Dermis microvascular lymphatic vessel endothelial cell (primary cell): ENCODE measurements at regions not wholly inside any gene's neighbourhood (a gene's known extent, or its start where the extent isn't known, plus 50 kb on each side); places are given as distances from the start of the nearest gene placed in this dataset.
"Not testable (repeated sequence)": the region's sequence is repeated elsewhere in the genome, so short reads cannot be mapped to it uniquely, and the experiment has no call there.

Source experiments
- DNase-seq, 2 donors: peaks; one replicate each; pipeline versions ENCODE4 v3.0.0 to v3.0.0-alpha.2; 2010; ENCODE audit warnings: low read depth in 2 of 2

DNA sequence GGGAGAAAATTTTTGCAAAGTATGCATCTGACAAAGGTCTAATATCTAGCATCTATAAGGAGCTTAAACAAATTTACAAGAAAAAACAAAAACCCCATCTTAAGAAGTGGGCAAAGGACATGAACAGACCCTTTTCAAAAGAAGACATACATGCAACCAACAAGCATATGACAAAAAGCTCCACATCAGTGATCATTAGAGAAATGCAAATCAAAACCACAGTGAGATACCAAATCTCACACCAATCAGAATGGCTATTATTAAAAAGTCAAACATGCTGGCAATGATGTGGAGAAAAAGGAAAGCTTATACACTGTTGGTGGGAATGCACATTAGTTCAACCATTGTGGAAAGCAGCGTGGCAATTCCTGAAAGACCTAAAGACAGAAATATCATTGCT, 1645.2 kb upstream of the B3GALT2 start:
- not testable (repeated sequence) for DNase-seq

DNA sequence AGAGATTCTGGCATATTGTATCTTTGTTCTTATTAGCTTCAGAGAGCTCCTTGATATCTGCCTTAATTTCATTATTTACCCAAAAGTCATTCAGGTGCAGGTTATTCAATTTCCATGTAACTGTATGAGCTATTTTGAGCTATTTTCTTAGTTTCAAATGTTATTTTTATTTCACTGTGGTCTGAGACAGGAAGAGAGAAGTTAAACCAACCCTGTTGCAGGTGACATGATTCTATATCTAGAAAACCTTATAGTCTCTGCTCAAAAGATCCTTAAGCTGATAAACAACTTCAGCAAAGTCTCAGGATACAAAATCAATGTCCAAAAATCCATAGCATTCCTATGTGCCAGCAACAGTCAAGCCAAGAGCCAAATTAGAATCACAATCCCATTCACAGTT, 1644.0 kb upstream of the B3GALT2 start:
- no peak for DNase-seq

DNA sequence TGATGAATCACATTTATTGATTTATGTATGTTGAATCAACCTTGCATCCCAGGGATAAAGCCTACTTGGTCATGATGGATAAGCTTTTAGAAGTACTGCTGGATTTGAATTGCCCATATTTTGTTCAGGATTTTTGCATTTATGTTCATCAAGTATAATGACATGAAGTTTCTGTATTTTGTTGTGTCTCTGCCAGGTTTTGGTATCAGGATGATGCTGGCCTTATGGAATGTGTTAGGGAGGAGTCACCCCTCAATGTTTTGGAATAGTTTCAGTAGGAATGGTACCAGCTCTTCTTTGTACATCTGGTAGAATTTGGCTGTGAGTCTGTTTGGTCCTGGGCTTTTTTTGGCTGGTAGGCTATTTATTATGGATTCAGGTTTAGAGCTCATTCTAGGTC, 1643.1 kb upstream of the B3GALT2 start:
- no peak for DNase-seq

DNA sequence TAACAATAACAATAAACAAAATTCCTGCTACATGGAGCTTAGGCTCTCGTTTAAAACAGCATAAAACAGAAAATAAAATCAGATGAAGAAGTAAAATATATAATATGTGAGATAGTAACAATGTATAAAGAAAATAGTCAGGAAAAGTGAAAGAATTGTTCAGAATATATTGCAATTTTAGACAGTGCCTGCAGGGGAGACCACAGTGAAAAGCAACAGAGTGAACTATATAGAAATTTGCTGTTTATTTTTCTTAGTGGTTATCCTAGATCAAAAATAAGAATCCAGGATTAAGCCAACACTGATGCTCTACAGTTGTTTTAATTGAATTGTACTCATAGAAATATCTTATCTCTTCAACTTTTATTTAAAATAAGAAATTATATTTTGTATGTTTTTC, 1639.0 kb upstream of the B3GALT2 start:
- DNase-seq = no peak

DNA sequence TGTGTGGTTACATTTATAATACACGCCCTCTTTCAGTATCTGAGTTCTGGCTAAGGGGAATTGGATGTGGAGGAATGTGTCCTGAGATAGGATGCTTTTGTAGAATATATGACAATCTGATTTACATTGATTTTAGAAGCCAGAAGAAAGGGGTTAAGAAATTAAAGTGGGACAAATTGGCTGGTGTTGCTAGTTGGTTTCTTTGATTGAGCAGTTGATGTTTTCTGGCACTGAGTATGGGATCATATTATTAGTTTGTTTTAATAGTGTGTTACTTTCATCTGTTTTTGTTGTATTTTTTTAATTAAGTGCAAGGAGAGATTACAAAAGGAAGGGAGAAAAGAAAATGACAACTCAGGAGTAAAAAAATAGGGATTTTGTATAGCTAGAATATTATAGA, 1634.7 kb upstream of the B3GALT2 start:
- no peak for DNase-seq

DNA sequence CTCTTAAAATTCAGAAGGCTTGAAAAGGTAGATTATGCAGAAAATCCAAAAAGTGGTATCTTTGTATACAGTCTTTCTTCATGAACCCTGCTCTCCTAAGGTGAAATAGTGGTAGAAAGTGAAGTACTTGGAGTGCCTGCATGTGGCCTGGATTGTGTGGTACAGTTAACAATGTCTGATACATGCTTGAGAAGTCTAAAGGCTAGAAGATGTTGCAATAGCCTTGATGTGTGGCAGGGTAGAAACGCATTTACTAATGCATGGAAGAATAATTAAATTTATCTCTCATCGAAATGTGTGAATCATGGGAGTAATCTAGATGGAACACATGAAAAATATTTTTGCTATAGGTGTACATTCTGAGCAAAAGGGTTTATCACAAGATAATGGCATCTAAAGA, 1632.3 kb upstream of the B3GALT2 start:
- no peak for DNase-seq

DNA sequence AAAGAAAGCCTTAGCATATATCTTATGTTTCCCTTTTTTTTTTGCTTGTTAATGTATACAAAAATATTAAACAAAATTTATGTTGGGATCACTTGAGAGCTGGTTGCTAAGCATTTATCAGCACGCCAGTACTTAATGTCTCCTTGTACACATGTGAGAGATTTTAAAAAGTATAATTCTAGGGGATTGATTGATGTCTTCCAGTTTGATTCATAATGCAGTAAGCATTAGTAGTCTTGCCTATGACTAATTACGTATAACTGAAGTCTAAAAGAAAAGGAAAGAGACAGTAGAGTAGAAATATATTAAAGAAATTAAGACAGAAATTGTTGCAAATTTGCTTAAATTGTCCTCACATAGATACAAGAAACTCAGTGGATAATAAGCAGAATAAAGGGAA, 1630.4 kb upstream of the B3GALT2 start:
- no peak for DNase-seq

DNA sequence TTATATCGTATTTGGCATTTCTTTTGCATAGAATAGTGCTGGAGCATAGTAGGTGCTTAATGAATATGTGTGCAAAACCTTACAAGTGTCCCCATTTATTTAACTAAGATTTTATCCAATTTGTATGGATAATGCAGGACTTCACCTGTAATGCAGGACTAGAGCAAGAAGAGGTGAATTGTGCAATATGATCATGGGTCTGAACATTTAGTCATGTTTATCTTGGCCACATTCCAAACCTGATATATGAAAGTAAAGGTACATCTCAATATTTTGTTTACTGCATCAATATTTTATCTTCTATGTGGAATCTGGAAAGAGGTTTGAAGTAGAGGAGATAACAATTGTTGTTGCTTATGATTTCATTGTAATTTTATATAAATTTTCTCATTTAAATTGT, 1626.7 kb upstream of the B3GALT2 start:
- DNase-seq = no peak

DNA sequence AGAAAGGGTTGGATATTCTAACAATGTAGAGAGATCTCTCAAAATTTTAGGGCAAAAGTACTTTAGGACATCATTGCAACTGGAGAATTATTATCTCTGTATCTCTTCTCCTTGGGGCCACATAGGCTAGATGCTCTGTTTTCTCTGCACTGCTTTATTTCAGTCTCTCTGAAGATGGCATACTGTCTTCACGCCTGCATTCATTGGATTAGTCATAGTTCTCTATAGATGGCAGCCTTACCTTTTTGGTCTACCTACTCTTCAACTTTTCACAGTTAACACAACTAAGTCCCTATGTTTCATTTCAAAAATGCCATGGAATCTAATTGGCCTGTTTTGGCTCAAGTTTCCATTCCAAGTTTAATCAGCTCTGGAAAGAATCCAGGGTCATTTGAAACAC, 1623.3 kb upstream of the B3GALT2 start:
- DNase-seq = no peak

DNA sequence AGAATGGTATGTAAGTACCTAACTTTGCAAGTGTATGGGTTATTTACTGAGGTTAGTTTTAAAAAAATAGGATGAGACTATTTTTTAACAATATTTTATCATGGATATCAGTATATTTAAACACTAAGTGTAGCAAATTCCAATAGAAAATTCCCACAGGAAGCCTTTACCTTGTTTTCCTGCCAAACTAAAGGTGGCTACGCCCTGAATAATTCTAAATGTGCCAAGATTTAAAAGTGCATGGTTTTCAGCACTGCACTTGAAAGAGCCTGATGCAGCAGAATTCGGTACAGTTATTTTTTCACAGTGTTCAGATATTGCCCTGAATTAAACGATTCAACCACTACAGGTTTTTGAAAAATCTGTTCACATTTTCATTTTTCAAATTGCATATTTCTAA, 1622.8 kb upstream of the B3GALT2 start:
- no peak for DNase-seq

DNA sequence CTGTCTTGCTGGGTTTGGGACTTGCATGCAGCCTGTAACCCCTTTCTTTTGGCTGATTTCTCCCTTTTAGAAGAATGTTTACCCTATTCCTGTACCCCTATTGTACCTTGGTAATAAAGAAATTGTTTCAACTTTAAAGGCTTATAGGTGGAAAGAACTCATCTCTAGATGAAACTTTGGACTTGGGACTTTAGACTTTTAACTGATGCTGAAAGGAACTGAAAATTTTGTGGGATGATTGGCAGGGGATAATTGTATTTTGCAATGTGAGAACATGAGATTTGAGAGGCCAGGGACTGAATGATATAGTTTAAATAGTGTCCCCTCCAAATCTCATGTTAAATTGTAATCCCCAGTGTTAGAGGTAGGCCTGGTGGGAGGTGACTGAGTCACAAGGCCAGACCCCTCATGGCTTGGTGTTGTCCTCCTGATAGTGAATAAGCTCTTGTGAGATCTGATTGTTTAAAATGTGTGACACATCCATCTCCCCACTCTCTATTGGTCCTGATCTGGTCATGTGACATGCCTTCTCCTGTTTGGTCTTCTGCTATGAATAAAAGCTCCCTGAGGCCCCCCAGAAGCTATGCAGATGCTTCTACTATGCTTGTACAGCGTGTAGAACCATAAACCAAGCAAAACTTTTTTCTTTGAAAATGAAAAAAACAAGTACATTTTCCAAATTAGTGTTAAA, 1621.3 kb upstream of the B3GALT2 start:
- no peak for DNase-seq

DNA sequence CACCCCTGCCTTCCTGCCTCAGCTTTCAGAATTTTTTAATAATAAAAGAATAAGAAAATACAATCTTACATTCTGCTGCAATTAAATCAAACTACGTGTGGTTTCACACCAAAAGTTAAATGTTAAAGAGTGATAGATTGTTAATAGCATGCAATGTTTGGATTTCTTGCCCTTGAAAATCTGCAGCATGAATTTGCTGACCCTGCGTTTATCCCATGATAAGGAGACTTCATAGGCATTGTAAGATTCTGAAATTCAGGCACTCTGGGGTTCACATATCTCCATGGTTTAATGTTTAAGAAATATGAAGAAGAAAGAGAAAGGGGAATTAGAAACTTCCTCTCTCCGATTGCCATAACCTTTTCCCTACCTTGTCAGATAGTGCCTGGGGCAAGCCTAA, 1616.2 kb upstream of the B3GALT2 start:
- DNase-seq = no peak

DNA sequence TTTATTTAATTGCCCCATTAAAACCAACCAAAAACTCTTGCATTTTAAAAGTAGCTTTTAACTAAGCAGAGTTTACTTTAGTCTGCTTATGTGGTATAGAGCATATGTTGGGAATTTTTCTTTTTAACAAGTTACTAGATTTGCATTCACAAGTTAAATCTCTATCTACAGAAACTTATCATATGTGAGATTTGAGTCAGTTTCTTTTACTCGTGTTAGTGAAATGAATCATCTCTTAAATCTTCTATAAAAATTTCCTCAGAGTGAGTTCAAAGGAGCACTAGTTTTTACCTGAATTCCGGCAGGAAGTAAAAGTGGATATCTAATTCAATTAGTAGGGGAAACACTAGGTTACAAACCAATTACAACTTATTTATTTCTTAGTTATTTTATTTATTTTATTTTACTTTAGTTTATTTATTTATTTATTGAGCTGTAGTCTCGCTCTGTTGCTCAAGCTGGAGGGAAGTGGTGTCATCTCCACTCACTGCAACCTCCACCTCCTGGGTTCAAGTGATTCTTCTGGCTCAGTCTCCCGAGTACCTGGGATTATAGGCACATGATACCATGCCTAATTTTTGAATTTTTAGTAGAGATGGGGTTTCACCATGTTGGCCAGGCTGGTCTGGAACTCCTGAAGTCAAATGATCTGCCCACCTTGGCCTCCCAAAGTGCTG, 1609.6 kb upstream of the B3GALT2 start:
- DNase-seq = no peak

DNA sequence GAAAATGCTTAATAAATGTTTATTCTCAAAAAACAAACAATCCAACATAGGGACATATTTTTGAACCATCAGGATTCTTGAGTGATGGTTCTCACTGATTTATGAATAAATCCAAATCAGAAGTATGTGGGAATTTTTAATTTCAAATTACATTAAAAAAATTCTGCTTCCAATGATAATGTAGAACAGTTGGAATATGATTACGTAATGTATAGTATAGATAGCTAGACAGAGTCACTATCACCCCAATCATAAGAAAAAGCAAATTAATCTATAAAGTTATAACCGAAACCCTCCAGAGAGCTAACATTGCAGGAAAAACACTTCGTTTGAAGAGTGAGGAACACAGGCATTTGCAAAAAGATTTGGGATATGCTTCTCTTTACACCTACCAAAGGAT, 1600.6 kb upstream of the B3GALT2 start:
- no peak for DNase-seq

DNA sequence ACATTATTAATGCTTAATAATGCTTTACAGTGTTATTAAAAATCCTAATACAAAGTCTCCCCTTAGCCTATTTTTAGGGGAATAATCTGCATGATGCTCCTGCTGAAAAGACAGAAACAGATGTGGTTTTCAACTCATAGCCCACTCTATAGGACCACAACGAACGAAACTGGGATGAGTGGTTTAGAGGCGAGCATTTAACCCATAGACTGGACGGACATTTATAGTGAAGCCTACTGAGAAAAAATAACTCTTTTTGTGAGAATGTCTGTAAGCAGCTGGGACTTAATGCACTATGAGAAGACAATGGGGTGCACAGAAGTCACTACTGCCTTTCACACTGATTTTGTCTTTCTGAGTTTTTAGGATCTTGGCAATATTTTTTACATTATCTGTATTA, 1599.6 kb upstream of the B3GALT2 start:
- DNase-seq = no peak

DNA sequence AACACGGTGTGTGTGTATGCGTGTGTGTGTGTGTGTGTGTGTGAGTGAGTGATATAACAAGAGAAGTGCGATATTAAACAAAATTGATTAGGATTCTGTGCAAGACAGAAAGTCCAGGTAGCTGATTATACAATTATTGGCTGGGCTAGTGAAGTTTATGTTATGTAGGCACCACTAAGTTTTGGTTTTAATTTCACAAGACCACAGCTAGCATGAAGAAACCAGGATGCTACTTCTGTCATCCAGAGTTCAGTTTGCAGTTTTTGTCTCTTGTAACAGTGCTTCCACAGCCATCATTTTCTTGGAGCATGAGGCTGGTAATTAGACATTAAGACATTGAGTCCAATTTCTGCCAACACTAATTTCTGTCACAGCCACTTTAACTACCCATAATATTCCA, 1590.2 kb upstream of the B3GALT2 start:
- no peak for DNase-seq

DNA sequence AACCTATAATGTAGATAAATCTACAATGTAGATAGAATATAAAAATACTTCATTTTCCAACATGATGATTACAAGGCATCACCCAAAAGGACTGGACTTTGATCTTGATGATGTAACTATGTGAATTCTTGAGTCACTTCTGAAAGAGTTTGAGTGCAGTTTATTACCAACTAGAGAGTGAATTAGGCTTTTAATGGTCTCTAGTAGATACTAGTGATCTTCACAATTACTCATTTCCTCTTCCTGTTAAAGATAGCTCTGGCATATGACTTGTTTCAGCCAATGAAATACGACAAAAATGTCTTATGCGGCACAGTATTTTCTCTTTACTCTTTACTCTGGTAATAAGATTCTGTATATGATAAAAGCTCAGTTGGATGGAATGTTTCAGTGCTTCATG, 1588.1 kb upstream of the B3GALT2 start:
- no peak for DNase-seq

DNA sequence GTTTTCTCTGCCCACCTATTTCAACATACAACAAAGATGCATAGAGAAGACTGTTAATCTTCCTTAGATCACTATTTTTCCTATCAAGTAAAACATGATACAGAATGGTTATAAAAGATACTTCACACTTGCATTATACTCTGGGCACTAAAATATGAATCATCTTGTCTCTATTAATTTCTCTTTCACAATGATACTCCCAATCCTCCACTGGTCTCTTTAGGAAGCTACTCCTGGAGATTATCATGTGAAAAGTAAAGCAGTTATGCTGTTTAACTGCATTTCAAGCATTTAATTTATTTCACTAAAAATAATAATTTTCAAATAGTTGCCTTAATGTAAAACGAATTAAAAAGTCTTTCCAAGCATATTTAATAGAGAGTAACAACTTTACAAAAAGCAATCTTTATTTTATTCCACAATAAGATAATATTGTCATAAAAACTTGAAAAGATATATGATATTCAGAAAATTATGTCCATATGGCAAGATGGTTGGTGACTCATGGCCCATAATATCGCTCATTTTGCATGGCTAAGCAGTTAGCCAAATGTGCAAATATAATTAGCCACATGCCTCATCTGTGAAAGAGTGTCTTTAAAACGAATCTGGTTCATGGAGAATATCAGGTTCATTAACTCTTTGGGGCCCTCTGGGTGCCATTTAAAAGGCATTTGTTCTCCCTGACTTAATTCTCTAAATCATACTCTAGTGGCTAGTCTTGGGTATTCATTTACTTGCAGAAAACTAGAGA, 1569.0 kb upstream of the B3GALT2 start:
- no peak for DNase-seq

DNA sequence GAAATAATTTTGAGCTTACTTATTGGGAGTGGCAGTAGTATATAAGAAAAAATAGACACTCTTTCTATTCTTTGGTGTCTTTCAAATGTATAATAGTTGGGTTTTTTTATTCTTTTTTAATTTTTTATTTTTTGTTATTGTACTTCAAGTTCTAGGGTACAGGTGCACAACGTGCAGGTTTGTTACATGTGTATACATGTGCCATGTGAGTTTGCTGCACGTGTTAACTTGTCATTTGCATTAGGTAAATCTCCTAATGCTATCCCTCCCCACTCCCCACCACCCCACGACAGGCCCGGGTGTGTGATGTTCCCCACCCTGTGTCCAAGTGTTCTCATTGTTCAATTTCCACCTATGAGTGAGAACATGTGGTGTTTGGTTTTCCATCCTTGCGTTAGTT, 1552.4 kb upstream of the B3GALT2 start:
- not testable (repeated sequence) for DNase-seq

DNA sequence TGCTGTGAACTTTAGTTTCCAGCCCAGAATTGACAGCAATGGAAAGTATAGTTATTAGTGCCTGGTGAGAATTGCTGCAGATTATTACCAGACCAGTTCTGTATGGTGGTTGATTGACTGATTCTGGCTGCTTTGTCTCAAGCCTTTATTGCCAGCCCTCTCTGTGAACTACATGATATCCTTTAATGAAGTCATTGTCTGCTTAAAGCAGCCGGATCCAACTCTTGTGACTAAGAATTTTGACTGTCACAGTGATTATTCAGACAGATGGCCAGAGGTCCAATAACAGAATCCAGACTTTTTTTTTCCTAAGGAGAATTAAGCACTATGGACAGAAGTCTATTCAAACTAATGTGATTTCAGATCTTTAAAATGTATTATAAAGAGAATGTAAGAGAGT, 1548.6 kb upstream of the B3GALT2 start:
- DNase-seq = no peak

DNA sequence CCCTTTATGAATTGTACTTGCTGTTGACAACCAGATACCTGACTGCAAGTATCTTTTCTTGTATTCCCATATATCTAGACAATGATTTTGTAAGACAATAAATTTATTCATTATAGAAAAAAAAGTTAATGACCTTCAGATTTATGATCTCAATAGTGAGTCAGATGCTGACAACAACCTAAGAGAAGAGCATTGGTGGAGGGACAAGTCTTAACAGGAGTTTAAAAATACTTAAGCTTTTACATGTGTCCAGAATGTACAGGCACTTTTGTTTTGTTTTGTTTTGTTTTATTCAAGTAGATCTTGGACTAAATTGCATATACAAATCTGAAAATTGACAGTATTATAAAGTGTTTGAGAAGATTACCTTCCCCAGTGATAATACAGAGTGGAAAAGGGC, 1544.6 kb upstream of the B3GALT2 start:
- no peak for DNase-seq

DNA sequence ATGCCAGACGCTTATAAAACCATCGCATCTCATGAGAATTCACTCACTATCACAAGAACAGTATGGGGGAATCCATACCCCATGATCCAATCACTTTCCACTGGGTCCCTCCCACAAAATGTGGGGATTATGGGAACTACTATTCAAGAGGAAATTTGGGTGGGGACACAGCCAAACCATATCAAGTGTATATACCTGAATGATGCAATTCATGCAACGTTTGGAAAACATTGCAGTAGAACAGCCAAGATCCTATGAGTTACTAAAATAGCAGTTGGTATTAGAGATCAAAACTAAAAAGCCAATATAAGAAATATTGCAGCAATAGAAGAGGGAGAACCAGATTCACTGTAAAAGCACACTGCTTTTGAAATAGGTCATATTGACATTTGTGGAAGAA, 1543.9 kb upstream of the B3GALT2 start:
- DNase-seq = no peak

DNA sequence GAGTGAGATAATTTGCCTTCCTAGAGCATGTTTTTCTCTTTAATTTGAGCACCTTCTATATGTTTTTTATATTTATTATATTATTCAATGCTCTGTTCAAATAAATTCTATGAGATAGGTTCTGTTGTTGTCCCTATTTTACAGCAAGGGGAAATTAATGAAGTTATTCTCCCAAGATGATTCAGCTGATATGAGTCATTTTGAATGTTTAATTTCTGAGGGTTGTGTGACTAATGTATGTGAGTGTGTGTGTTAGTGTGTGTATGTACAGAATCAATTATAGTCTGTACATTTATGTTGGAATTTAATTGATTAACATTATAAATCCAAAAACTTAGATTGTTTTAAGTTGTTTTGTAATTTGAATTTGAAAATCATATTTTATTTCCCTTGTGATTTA, 1536.7 kb upstream of the B3GALT2 start:
- no peak for DNase-seq
